GM18870 (cell line): ENCODE measurements at regions not wholly inside any gene's neighbourhood (a gene's known extent, or its start where the extent isn't known, plus 50 kb on each side); places are given as distances from the start of the nearest gene placed in this dataset.

Source experiments
- ATAC-seq: cut with Tn5 transposase; IDR thresholded peaks from one replicate; pipeline ENCODE4 v1.9.1; 2021; ENCODE audit warnings: moderate library complexity; ENCODE audit not compliant: unreplicated experiment

GRCh38 chr7:81606078-81606863 lies 163.6 kb downstream of the HGF start:
- no peak for ATAC-seq

GRCh38 chr7:81605493-81605892 lies 164.4 kb downstream of the HGF start:
- no peak for ATAC-seq

- ATAC-seq, result no peak
Measured at GRCh38 chr7:81604808-81605174, 165.1 kb downstream of the HGF start.

GRCh38 chr7:81604075-81604807 lies 165.6 kb downstream of the HGF start:
- ATAC-seq, result no peak

GRCh38 chr7:81600608-81601007 lies 169.2 kb downstream of the HGF start:
- ATAC-seq, result no peak

GRCh38 chr7:81598951-81599350 lies 170.9 kb downstream of the HGF start:
- ATAC-seq, result no peak

GRCh38 chr7:81594767-81595166 lies 175.1 kb downstream of the HGF start:
- no peak for ATAC-seq

GRCh38 chr7:81590131-81590530 lies 179.7 kb downstream of the HGF start:
- ATAC-seq, result no peak

- ATAC-seq, result no peak
Measured at GRCh38 chr7:81584667-81585066, 185.2 kb downstream of the HGF start.

GRCh38 chr7:81583882-81584533 lies 185.8 kb downstream of the HGF start:
- ATAC-seq, result no peak

GRCh38 chr7:81583090-81583489 lies 186.8 kb downstream of the HGF start:
- ATAC-seq, result no peak

GRCh38 chr7:81577642-81578340 lies 192.1 kb downstream of the HGF start:
- no peak for ATAC-seq

- ATAC-seq, result no peak
Measured at GRCh38 chr7:81574723-81575326, 195.0 kb downstream of the HGF start.

GRCh38 chr7:81573932-81574331 lies 195.9 kb downstream of the HGF start:
- ATAC-seq, result no peak

- no peak for ATAC-seq
Measured at GRCh38 chr7:81573128-81573527, 196.7 kb downstream of the HGF start.

- ATAC-seq, result no peak
Measured at GRCh38 chr7:81562581-81562980, 207.3 kb downstream of the HGF start.

GRCh38 chr7:81560708-81561107 lies 209.1 kb downstream of the HGF start:
- ATAC-seq, result no peak

GRCh38 chr7:81549484-81550016 lies 220.3 kb downstream of the HGF start:
- no peak for ATAC-seq

GRCh38 chr7:81534996-81535395 lies 234.9 kb downstream of the HGF start:
- no peak for ATAC-seq

GRCh38 chr7:81534446-81534845 lies 235.4 kb downstream of the HGF start:
- no peak for ATAC-seq

- ATAC-seq, result no peak
Measured at GRCh38 chr7:81533931-81534330, 235.9 kb downstream of the HGF start.
